ENCODE measurements at regions not wholly inside any gene's neighbourhood (a gene's known extent, or its start where the extent isn't known, plus 50 kb on each side); places are given as distances from the start of the nearest gene placed in this dataset.
"Not testable (repeated sequence)": the region's sequence is repeated elsewhere in the genome, so short reads cannot be mapped to it uniquely, and the experiment has no call there.

DNA sequence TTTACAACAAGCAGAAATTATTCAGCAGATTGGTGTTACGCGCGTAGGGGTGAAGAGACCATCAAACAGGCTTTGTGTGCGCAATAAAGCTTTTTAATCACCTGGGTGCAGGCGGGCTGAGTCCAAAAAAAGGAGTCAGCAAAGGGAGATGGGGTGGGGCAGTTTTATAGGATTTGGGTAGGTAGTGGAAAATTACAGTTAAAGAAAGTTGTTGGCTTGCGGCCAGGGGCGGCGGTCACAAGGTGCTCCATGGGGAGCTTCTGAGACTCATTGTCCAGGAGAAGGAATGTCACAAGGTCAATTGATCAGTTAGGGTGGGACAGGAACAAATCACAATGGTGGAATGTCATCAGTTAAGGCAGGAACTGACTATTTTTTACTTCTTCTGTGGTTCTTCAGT, 129.3 kb downstream of the SLC7A11 start:
- TF ChIP-seq, protein P1, sequence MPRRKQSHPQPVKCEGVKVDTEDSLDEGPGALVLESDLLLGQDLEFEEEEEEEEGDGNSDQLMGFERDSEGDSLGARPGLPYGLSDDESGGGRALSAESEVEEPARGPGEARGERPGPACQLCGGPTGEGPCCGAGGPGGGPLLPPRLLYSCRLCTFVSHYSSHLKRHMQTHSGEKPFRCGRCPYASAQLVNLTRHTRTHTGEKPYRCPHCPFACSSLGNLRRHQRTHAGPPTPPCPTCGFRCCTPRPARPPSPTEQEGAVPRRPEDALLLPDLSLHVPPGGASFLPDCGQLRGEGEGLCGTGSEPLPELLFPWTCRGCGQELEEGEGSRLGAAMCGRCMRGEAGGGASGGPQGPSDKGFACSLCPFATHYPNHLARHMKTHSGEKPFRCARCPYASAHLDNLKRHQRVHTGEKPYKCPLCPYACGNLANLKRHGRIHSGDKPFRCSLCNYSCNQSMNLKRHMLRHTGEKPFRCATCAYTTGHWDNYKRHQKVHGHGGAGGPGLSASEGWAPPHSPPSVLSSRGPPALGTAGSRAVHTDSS (tag by site-specific recombination; IDR thresholded peaks at IDR 0.05) = not testable (repeated sequence)
- not testable (repeated sequence) for TF ChIP-seq MYNN (tag by site-specific recombination; IDR thresholded peaks at IDR 0.05; ENCODE audit: borderline replicate concordance)

Measured in HEK293 (cell line).